ENCODE measurements at regions not wholly inside any gene's neighbourhood (a gene's known extent, or its start where the extent isn't known, plus 50 kb on each side); places are given as distances from the start of the nearest gene placed in this dataset.
"Not testable (repeated sequence)": the region's sequence is repeated elsewhere in the genome, so short reads cannot be mapped to it uniquely, and the experiment has no call there.

DNA sequence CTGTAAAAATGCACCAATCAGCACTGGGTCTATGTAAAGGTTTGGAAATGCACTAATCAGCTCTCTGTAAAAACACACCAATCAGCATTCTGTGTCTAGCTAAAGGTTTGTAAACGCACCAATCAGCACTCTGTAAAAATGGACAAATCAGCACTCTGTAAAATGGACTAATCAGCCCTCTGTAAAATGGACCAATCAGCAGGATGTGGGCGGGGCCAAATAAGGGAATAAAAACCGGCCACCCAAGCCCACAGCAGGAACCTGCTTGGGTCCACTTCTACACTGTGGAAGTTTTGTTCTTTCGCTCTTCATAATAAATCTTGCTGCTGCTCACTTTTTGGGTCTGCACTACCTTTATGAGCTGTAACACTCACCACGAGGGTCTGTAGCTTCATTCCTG, 101.0 kb downstream of the SMC2 start:
- DNase-seq (ENCODE audit: low spot score): not testable (repeated sequence)

DNA sequence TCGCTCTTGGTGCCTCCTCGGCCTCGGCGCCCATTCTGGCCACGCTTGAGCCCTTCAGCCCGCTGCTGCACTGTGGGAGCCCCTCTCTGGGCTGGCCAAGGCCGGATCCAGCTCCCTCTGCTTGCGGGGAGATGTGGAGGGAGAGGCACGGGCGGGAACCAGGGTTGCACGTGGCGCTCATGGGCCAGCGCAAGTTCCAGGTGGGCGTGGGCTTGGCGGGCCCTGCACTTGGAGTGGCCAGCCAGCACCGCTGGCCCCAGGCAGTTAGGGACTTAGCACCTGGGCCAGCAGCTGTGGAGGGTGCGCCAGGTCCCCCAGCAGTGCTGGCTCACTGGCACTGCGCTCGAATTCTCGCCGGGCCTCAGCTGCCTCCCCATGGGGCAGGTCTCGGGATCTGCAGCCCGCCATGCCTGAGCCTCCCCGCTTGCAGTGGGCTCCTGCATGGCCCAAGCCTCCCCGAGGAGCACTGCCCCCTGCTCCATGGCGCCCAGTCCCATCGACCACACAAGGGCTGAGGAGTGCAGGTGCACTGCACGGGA, 106.4 kb downstream of the SMC2 start:
- no peak for DNase-seq (ENCODE audit: low spot score)

- no peak for DNase-seq (ENCODE audit: low spot score)
These were observed 112.7 kb downstream of the SMC2 start for GRCh38 chr9:104206766-104207165.

- no peak for DNase-seq (ENCODE audit: low spot score)
These were observed 115.3 kb downstream of the SMC2 start for GRCh38 chr9:104209387-104209786.

GRCh38 chr9:104227108-104227507, 133.0 kb downstream of the SMC2 start:
- DNase-seq (ENCODE audit: low spot score): no peak

GRCh38 chr9:104232781-104233341, 138.8 kb downstream of the SMC2 start:
- no peak for DNase-seq (ENCODE audit: low spot score)

DNA sequence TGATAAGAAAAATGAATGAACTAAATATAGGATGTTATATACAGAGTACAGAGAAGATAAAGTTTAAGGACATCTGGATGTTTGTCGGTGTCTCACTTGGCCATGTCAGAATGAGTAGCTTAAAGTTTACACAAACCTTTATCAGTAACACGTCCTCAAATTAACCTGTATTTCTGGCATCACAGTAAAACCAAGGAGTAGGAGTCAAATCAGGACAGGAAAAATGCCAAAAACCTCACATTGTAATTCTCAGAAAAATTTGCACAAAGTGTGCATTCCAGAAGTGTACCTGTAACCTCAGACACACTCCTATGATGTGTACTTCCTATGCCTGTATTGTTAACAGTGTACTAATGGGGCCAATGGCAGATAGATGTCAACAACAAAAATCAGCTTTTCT, 139.3 kb downstream of the SMC2 start:
- no peak for DNase-seq (ENCODE audit: low spot score)

DNA sequence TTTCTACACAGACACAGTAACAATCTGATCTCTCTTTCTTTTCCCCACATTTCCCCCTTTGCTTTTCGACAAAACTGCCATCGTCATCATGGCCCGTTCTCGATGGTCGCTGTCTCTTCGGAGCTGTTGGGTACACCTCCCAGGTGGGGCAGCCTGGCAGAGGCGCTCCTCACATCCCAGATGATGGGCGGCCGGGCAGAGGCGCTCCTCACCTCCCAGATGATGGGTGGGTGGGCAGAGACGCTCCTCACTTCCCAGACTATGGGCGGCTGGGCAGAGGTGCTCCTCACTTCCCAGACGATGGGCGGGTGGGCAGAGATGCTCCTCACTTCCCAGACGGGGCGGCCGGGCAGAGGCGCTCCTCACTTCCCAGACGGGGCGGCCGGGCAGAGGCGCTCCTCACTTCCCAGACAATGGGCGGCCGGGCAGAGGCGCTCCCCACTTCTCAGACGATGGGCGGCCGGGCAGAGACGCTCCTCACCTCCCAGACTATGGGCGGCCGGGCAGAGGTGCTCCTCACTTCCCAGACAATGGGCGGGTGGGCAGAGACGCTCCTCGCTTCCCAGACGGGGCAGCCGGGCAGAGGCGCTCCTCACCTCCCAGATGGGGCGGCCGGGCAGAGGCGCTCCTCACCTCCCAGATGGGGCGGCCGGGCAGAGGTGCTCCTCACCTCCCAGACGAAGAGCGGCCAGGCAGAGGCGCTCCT, 140.7 kb downstream of the SMC2 start:
- DNase-seq (ENCODE audit: low spot score): not testable (repeated sequence)

DNA sequence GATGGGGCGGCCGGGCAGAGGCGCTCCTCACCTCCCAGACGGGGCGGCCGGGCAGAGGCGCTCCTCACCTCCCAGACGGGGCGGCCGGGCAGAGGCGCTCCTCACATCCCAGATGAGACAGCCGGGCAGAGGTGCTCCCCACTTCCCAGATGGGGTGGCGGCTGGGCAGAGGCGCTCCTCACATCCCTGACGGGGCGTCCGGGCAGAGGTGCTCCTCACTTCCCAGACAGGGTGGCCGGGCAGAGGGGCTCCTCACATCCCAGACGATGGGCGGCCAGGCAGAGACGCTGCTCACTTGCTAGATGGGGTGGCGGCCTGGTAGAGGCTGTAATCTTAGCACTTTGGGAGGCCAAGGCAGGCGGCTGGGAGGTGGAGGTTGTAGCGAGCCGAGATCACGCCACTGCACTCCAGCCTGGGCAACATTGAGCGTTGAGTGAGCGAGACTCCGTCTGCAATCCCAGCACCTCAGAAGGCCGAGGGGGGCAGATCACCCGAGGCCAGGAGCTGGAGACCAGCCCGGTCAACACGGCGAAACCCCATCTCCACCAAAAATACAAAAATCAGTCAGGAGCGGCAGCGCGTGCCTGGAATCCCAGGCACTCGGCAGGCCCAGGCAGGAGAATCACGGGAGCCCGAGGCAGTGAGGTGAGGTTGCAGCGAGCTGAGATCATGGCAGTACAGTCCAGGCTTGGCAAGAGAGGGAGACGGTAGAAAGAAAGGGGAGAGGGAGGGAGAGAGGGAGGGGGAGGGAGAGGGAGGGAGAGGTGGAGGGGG, 141.4 kb downstream of the SMC2 start:
- DNase-seq (ENCODE audit: low spot score): not testable (repeated sequence)

- no peak for DNase-seq (ENCODE audit: low spot score)
These were observed 144.6 kb downstream of the SMC2 start for GRCh38 chr9:104238668-104239067.

- no peak for DNase-seq (ENCODE audit: low spot score)
These were observed 146.8 kb downstream of the SMC2 start for GRCh38 chr9:104240890-104241289.

- DNase-seq (ENCODE audit: low spot score): no peak
These were observed 151.8 kb downstream of the SMC2 start for GRCh38 chr9:104245925-104246324.

DNA sequence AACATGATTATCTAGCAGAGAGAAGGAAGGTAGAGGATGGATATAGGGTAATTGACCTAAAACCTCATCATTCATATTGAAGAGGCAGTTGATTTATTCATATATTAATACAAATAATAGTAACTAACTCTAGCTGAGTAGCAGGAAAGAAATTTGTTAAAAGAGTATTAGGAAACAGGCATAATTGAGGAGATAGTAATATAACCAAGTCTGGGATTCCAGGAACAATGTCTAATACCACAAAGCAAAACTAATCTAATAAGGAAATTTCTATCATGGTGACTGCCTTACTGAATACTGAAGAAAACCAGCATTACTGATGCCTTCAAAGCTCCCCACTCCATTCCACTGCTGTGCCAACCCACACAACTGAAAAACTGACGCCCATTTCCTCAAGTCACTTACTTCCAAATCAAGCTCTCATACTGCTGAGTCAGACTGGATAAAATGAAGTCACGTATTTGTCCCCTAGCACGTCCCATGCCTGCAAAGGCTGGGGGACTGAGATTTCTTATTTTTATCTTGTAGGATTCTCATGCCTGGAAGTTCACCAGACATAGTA, 153.9 kb downstream of the SMC2 start:
- no peak for DNase-seq (ENCODE audit: low spot score)

- DNase-seq (ENCODE audit: low spot score): no peak
These were observed 162.1 kb downstream of the SMC2 start for GRCh38 chr9:104256031-104256695.

GRCh38 chr9:104256696-104257062, 162.6 kb downstream of the SMC2 start:
- DNase-seq (ENCODE audit: low spot score): no peak

DNA sequence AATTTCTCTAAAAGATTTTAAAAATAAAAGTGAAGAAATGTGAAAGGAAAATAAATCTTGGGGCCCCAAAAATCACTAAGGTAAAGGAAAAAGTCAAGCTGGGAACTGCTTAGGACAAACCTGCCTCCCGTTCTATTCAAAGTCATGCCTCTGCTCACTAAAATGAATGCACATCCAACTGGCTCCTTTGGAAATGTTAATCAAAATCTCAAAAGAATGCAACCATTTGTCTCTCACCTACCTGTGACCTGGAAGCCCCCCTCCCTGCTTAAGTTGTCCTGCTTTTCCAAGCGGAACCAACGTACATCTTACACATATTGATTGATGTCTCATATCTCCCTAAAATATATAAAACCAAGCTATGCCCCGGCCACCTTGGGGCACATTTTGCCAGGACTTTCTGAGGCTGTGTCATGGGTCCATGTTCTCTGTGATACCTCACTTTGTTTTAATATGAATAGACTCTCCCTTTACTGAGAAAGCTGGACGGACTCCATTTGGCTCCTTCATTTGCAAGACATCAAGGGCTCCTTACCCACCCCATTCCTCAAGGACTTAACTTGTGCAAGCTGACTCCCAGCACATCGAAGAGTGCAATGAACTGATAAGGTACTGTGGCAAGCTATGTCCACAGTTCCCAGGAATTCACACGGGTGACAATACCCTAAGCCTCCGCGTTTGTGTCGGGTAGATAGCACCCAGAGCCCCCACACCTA, 164.3 kb downstream of the SMC2 start:
- DNase-seq (ENCODE audit: low spot score): no peak

DNA sequence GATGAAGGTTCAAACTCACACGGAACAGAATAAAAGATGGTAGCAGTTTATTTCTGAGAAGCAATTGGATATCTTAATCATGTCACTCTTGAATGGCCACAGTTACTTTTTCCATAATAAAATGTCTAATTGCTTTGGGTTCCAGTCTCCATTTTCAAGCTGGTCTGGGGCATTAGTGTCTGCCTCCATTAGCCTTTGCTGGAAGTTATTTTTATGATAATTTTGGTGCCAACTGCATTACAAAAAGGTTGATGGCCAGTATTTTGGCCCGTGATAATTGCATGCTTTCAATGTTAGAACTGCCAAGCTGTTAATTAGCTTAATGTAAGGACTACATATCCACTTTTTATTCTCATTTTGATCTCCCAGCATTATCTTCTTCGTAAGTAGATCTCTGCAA, 165.9 kb downstream of the SMC2 start:
- DNase-seq (ENCODE audit: low spot score): no peak

DNA sequence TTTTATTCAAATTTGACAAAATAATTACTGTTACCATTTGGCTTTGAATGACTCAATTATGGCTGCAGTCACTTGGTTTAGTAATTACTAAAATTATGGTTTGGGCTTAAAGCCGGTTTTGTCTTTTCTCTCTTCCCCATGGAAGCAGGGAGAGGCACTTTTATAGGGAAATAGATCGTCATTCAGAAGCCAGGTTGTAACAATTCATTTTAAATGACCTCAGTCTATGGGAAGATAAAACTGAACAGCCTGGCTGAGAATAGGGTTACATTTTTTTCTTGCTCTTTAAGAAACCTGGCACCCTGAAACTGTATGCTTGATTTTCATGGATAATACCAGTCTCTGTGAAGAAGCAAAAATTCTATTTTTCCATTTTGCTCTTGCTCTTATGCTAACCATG, 169.8 kb downstream of the SMC2 start:
- DNase-seq (ENCODE audit: low spot score): no peak

DNA sequence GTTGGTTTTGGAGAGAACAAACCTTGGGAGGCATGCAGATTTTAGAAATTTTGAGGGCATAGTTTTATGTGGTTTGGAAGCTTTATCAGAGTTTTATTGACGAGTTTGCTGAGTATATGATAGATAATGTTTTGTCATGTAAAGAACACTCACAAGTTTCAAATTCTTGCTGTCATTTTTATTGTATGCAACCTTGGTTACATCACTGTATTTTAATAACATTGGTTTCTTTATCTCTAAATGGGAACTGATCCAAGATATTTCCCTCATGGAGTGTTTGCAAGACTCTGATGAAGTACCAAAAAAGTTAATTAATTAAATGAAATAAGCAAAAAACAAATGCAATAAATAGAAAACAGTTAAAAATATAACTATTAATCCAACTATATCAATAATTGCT, 170.3 kb downstream of the SMC2 start:
- DNase-seq (ENCODE audit: low spot score): no peak

GRCh38 chr9:104269374-104269773, 175.3 kb downstream of the SMC2 start:
- no peak for DNase-seq (ENCODE audit: low spot score)
